SH-SY5Y (cell line): ENCODE measurements at regions not wholly inside any gene's neighbourhood (a gene's known extent, or its start where the extent isn't known, plus 50 kb on each side); places are given as distances from the start of the nearest gene placed in this dataset.

Experiments used
- GATA2 ChIP-seq: IDR thresholded peaks from 2 replicates; pipeline ENCODE4 v1.6.1; 2011; ENCODE audit warnings: mild to moderate bottlenecking, low read depth, low read length
- GATA3 ChIP-seq: IDR thresholded peaks from 2 replicates; pipeline ENCODE4 v1.6.1; 2011; ENCODE audit warnings: low read depth, mild to moderate bottlenecking, low read length, moderate library complexity

- TF ChIP-seq GATA3 (no peak), GATA2 (no peak)
Measured at GRCh38 chr9:118784033-118784432, 585.2 kb downstream of the BRINP1 start.

GRCh38 chr9:118785456-118785855 is 583.8 kb downstream of the BRINP1 start:
- TF ChIP-seq GATA3, result no peak
- TF ChIP-seq GATA2, result no peak

DNA sequence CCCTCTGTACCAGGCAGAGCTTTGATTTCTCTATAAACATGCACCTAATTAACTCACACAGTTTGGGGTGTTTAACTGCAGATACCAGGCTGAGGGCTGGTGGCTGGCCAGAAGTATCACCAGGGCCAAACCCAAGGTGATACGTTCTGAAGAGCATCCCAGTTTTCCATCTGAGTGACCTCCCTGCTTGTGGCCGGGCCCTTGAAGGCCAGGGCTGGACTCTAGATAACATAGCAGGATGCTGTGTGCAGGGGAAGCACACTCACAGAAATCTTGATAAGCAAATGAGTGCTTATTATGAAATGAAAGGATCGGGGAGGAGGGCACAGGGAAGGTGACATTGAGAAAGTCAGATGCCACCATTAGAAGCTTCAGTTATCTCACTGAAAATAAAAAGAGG is 582.4 kb downstream of the BRINP1 start:
- TF ChIP-seq GATA3 (no peak), GATA2 (no peak)

DNA sequence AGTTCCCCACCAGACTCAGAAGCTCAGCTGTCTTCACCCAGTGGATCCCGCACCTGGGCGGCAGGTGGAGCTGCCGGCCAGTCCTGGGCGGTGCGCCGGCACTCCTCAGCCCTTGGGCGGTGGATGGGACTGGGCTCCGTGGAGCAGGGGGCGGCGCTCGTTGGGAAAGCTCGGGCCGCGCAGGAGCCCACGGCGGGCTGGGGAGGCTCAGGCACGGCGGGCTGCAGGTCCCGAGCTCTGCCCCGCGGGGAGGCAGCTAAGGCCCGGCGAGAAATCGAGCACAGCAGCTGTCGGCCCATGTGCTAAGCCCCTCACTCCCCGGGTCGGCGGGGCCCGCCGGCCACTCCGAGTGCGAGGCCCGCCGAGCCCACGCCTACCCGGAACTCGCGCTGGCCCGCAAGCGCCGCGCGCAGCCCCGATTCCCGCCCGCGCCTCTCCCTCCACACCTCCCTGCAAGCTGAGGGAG is 560.0 kb downstream of the BRINP1 start:
- TF ChIP-seq GATA2, result no peak
- TF ChIP-seq GATA3, result no peak

DNA sequence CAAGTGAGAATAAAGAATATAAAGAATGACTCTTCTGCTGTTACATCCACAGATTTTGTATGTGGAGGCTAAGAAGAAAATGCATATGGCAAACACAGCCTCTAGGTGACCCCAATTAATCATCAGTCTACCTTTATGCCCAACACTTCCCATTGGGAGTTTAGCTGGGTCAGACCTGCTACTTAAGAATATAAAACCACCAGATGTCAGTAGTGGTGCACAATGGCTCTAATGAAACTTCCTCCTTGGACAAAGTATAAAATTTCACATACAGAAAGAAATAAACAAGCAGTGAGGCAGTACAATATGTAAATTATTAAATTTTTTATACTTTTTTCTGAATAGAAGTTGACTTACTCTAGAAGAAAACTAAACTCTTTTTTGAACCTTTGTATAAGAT is 539.9 kb downstream of the BRINP1 start:
- TF ChIP-seq GATA3 (no peak), GATA2 (no peak)

DNA sequence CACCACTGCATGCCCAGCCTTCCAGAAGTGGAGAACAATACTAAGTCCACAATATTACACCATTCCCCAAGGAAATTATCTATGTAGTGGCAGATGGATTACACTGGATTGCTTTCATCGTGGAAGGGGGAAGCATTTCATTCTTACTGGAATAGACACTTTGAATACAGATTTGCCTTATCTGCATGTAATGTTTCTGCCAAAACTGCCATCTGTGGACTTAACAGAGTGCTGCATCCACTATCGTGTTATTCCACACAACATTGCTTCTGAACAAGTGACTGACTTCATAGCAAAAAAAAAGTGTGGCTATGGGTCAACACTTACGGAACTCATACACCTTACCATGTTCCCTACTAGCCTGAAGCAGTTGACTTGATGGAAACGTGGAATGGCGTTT is 536.9 kb downstream of the BRINP1 start:
- TF ChIP-seq GATA3, result no peak
- no peak for TF ChIP-seq GATA2

DNA sequence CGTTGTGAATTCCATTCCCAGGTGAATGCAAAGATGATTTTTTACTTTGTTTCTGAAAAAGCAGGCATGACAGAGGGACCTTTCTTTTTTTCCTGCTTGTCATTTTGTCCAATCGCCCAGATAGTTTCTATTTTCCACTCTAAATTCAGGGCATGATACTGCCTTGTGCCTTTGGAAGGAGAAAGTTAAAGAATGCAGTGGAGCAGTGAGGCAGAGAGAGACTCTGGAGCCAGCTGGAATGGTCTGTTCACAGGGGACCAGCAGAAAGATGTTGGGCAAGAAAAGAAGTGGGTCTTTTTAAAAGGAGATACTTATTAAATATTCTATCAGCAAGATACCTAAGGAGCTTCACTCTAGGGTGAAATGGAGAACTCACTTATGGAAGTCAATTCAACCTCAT is 532.3 kb downstream of the BRINP1 start:
- TF ChIP-seq GATA3 (no peak), GATA2 (no peak)

GRCh38 chr9:118871531-118871930 is 497.7 kb downstream of the BRINP1 start:
- TF ChIP-seq GATA2 (no peak), GATA3 (no peak)

GRCh38 chr9:118882684-118883083 is 486.6 kb downstream of the BRINP1 start:
- TF ChIP-seq GATA3 (no peak), GATA2 (no peak)

- TF ChIP-seq GATA2 (no peak), GATA3 (no peak)
Measured at GRCh38 chr9:118883411-118883810, 485.8 kb downstream of the BRINP1 start.

GRCh38 chr9:118891213-118891612 is 478.0 kb downstream of the BRINP1 start:
- TF ChIP-seq GATA3 (no peak), GATA2 (no peak)

DNA sequence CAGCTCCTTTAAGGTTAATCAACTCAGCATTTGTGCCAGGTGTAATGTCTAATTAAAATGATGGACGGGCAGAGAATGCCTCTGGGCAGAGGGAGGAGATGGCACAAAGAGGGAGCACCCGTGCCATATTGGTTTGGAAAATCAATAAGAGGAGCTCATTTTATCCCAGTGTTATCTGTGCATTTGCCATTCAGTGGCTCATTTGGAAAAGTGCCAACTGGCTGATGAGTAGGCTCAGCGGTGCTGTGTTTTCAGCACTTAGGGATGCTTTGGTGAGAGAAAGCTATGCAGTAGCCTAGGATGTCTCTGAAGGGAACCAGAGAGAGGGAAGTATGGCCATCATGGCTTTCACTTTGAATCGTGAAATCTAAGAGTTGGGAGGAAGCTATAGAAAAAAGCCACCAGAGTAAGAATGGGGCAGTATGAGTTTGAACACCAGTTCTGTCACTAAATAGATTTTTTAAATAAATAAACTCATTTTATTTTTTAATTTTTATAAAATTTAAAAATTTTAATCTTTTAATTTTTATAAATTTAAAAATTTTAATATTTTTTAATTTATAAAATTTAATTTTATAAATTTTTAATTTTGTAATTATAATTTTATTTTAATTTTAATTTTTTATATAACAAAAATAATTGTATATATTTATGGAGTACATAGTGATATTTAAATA is 472.8 kb downstream of the BRINP1 start:
- TF ChIP-seq GATA2 (no peak), GATA3 (no peak)

- TF ChIP-seq GATA2 (no peak), GATA3 (no peak)
Measured at GRCh38 chr9:118918180-118918579, 451.1 kb downstream of the BRINP1 start.

DNA sequence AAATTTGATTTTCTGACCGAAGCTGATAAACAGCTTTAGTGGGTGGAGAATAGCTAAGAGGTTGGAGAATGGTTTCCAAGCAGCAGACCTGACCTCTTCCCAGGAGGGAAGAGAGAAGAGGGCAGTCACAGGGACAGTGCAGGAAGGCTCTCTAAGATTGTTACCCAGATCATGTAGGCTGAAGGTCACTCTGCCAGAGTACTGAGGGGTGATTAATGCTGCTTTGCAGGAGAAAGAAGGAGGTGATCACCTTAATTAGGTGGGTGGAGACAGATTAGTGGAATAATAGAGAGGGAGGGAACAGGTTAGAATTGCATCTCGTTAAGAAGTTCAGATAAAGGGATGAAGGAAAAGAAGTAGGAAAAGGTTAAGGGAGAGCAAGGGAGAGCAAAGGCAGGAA is 440.5 kb downstream of the BRINP1 start:
- TF ChIP-seq GATA2, result no peak
- no peak for TF ChIP-seq GATA3

DNA sequence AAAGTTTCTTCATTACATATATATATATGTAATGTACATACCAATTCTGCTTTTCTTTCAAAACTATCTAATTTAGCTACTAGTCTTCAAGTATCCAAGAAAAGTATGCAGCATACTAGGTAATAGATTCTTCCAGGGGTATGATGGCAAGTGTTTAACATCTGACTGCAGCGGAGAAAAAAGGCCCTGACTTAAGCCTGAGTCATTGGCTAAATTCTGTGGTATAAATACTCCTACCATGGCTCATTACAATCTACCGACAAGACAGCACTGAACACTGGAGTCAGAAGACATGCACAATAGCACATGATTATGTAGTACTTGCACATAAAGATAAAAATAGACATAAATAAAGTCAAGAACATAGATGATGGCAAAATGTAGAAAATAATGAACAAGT is 439.9 kb downstream of the BRINP1 start:
- no peak for TF ChIP-seq GATA3
- no peak for TF ChIP-seq GATA2

DNA sequence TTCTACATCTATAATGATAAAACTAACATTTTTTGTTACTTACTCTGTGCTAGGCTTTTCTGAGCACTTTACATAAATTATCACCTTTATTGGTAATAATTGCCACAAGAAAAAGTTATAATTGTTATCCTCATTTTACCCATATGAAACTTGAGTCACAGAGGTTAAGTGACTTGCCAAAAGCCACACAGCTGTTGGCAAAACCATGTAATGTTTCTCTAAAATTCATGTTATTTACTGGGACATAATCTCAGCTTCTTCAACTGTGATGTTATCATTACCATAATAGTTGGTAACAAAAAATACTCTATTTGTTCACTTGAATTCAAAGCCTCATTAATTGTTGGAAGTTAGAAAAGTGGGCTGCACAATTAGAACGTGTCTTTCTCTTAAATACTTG is 437.3 kb downstream of the BRINP1 start:
- TF ChIP-seq GATA2 (no peak), GATA3 (no peak)
